H9 (cell line): ENCODE measurements at regions not wholly inside any gene's neighbourhood (a gene's known extent, or its start where the extent isn't known, plus 50 kb on each side); places are given as distances from the start of the nearest gene placed in this dataset.

Experiments used
- DNase-seq: peaks from one replicate; pipeline ENCODE4 v3.0.0-alpha.2; 2017
- H2AFZ ChIP-seq: one replicate; pipeline ENCODE4 v1.6.1; 2013; ENCODE audit warnings: mild to moderate bottlenecking, low read length, control low read depth, moderate library complexity
- H2AK5ac ChIP-seq: 2 replicates; pipeline ENCODE4 v1.6.1; 2013; ENCODE audit warnings: low read length, control low read depth, mixed read lengths; ENCODE audit not compliant: insufficient read length
- H2BK120ac ChIP-seq: one replicate; pipeline ENCODE4 v1.6.1; 2013; ENCODE audit warnings: low read depth, mild to moderate bottlenecking, low read length, control low read depth, inconsistent platforms; ENCODE audit not compliant: poor library complexity, severe bottlenecking
- H2BK12ac ChIP-seq: 2 replicates; pipeline ENCODE4 v1.6.1; 2013; ENCODE audit warnings: low read length, control low read depth, mixed read lengths, low read depth; ENCODE audit not compliant: insufficient read length
- H2BK15ac ChIP-seq: 2 replicates; pipeline ENCODE4 v1.6.1; 2013; ENCODE audit warnings: low read depth, low read length, control low read depth
- H2BK20ac ChIP-seq: one replicate; pipeline ENCODE4 v1.6.1; 2013; ENCODE audit warnings: low read depth, mild to moderate bottlenecking, low read length, control low read depth, inconsistent platforms; ENCODE audit not compliant: poor library complexity, severe bottlenecking
- H2BK5ac ChIP-seq: 2 replicates; pipeline ENCODE4 v1.6.1; 2013; ENCODE audit warnings: low read length, control low read depth, mixed read lengths; ENCODE audit not compliant: insufficient read length
- H3K14ac ChIP-seq: 2 replicates; pipeline ENCODE4 v1.6.1; 2013; ENCODE audit warnings: low read length, control low read depth; ENCODE audit not compliant: insufficient read depth
- H3K18ac ChIP-seq: 2 replicates; pipeline ENCODE4 v1.6.1; 2013; ENCODE audit warnings: low read depth, mild to moderate bottlenecking, mixed read lengths, low read length, control low read depth; ENCODE audit not compliant: insufficient read length
- H3K23ac ChIP-seq: 2 replicates; pipeline ENCODE4 v1.6.1; 2013; ENCODE audit warnings: low read length, control low read depth, mixed read lengths, low read depth; ENCODE audit not compliant: insufficient read length
- H3K23me2 ChIP-seq: 2 replicates; pipeline ENCODE4 v1.6.1; 2013; ENCODE audit warnings: low read depth, mild to moderate bottlenecking, mixed read lengths, low read length, control low read depth; ENCODE audit not compliant: insufficient read length, poor library complexity, severe bottlenecking
- H3K27ac ChIP-seq: 2 replicates; pipeline ENCODE4 v1.5.1; 2013; ENCODE audit warnings: low read length, control low read depth, mixed read lengths, low read depth; ENCODE audit not compliant: insufficient read length
- H3K27me3 ChIP-seq: 2 replicates; pipeline ENCODE4 v1.6.1; 2013; ENCODE audit warnings: low read length, control low read depth, inconsistent platforms; ENCODE audit not compliant: insufficient read depth
- H3K4ac ChIP-seq: 2 replicates; pipeline ENCODE4 v1.6.1; 2013; ENCODE audit warnings: low read depth, mild to moderate bottlenecking, control low read depth, inconsistent platforms, low read length, moderate library complexity
- H3K4me1 ChIP-seq: 2 replicates; pipeline ENCODE4 v1.6.1; 2013; ENCODE audit warnings: low read length, control low read depth, inconsistent platforms; ENCODE audit not compliant: insufficient read depth
- H3K4me2 ChIP-seq: 2 replicates; pipeline ENCODE4 v1.6.1; 2013; ENCODE audit warnings: low read length, control low read depth, mixed read lengths; ENCODE audit not compliant: insufficient read length, insufficient read depth
- H3K56ac ChIP-seq: 2 replicates; pipeline ENCODE4 v1.6.1; 2013; ENCODE audit warnings: low read depth, mild to moderate bottlenecking, mixed read lengths, low read length, control low read depth; ENCODE audit not compliant: insufficient read length
- H3K79me1 ChIP-seq: 2 replicates; pipeline ENCODE4 v1.6.1; 2013; ENCODE audit warnings: low read depth, mild to moderate bottlenecking, moderate library complexity, low read length, control low read depth, inconsistent platforms; ENCODE audit not compliant: insufficient read depth, poor library complexity, severe bottlenecking
- H3K79me2 ChIP-seq: 2 replicates; pipeline ENCODE4 v1.6.1; 2013; ENCODE audit warnings: low read length, control low read depth, inconsistent platforms; ENCODE audit not compliant: insufficient read depth
- H3K9ac ChIP-seq: 2 replicates; pipeline ENCODE4 v1.6.1; 2013; ENCODE audit warnings: low read length, control low read depth, mixed read lengths; ENCODE audit not compliant: insufficient read length; ENCODE audit errors: extremely low read depth
- H3K9me3 ChIP-seq: one replicate; pipeline ENCODE4 v1.6.1; 2013; ENCODE audit warnings: low read depth, low read length, inconsistent platforms; ENCODE audit not compliant: control insufficient read depth
- H3T11ph ChIP-seq: one replicate; pipeline ENCODE4 v1.6.1; 2013; ENCODE audit warnings: mild to moderate bottlenecking, low read length, control low read depth, inconsistent platforms
- H4K20me1 ChIP-seq: one replicate; pipeline ENCODE4 v1.6.1; 2013; ENCODE audit not compliant: control insufficient read depth, insufficient read length, insufficient read depth
- H4K5ac ChIP-seq: 2 replicates; pipeline ENCODE4 v1.6.1; 2013; ENCODE audit warnings: low read depth, mild to moderate bottlenecking, mixed read lengths, low read length, control low read depth; ENCODE audit not compliant: insufficient read length
- H4K8ac ChIP-seq: replicated peaks from 2 replicates; pipeline ENCODE4 v1.6.1; 2013; ENCODE audit warnings: low read length, control low read depth, mixed read lengths, low read depth; ENCODE audit not compliant: insufficient read length
- H4K91ac ChIP-seq: 2 replicates; pipeline ENCODE4 v1.6.1; 2013; ENCODE audit warnings: low read depth, mild to moderate bottlenecking, moderate library complexity, mixed read lengths, low read length, control low read depth; ENCODE audit not compliant: insufficient read length
- H3K27ac Mint-ChIP-seq, 3 experiments: 2 replicates in 2 of 3; 3 replicates in 1 of 3; pipeline ENCODE4 v1.8.0; 2020 to 2021; ENCODE audit warnings: mixed read lengths in 3 of 3, mild to moderate bottlenecking in 1 of 3, moderate library complexity in 1 of 3
- H3K27me3 Mint-ChIP-seq: 2 replicates; pipeline ENCODE4 v1.8.0; 2021; ENCODE audit warnings: low read depth, mild to moderate bottlenecking, moderate library complexity, mixed read lengths
- H3K36me3 Mint-ChIP-seq, 3 experiments: 2 replicates in 2 of 3; 3 replicates in 1 of 3; pipeline ENCODE4 v1.8.0; 2020 to 2021; ENCODE audit warnings: low read depth in 3 of 3, mixed read lengths in 3 of 3; ENCODE audit not compliant: insufficient read depth in 1 of 3
- H3K4me1 Mint-ChIP-seq, 2 experiments: 2 replicates each; pipeline ENCODE4 v1.8.0; 2020; ENCODE audit warnings: mixed read lengths in 2 of 2
- H3K4me3 Mint-ChIP-seq, 2 experiments: 2 replicates in 1 of 2; 3 replicates in 1 of 2; pipeline ENCODE4 v1.8.0; 2020 to 2021; ENCODE audit warnings: mild to moderate bottlenecking in 2 of 2, mixed read lengths in 2 of 2, moderate library complexity in 1 of 2
- H3K9me3 Mint-ChIP-seq, 2 experiments: 2 replicates in 1 of 2; 3 replicates in 1 of 2; pipeline ENCODE4 v1.8.0; 2020; ENCODE audit warnings: mild to moderate bottlenecking in 2 of 2, mixed read lengths in 2 of 2, moderate library complexity in 1 of 2
- CTCF ChIP-seq: fragments of 200-600 bp; sonication (generic); conservative IDR thresholded peaks from 3 replicates; pipeline ENCODE4 v1.8.0; 2021; ENCODE audit warnings: antibody characterized with exemption, mild to moderate bottlenecking
- WGBS: extraction: QIAGEN DNeasy Blood & Tissue Kit; methylation state at CpG from one replicate; pipeline ENCODE4 v1.1.7; 2013; ENCODE audit warnings: missing lambda C conversion rate, low lambda C conversion rate, mixed read lengths; ENCODE audit not compliant: insufficient read length; ENCODE audit errors: extremely low coverage; 5-methylcytosine and 5-hydroxymethylcytosine counted together

- H2BK15ac ChIP-seq, result no peak overlapping the region
- no peaks in the 10 kb centered on the region for H3K4me1 ChIP-seq
- no peak overlapping the region for H3K56ac ChIP-seq
- no peaks in the 10 kb centered on the region for H3K27me3 ChIP-seq
- no peak overlapping the region for H4K8ac ChIP-seq
- no peak overlapping the region for H4K5ac ChIP-seq
- H3K4me2 ChIP-seq, result no peak overlapping the region
- peaks cover 9% of the 10 kb centered on the region for H3K27me3 Mint-ChIP-seq
- H3K27ac ChIP-seq, result no peak overlapping the region
- H2BK5ac ChIP-seq, result no peak overlapping the region
- no peak overlapping the region for H3K27ac Mint-ChIP-seq
- no peak overlapping the region for H3K14ac ChIP-seq
- no peaks in the 10 kb centered on the region for H4K20me1 ChIP-seq
- no peak overlapping the region for H3K18ac ChIP-seq
- no peak overlapping the region for H3T11ph ChIP-seq
- no peak for TF ChIP-seq CTCF
- H3K4me3 Mint-ChIP-seq, result no peak overlapping the region
- no peak overlapping the region for H3K4ac ChIP-seq
- no peaks in the 10 kb centered on the region for H3K9me3 ChIP-seq
- H3K23ac ChIP-seq, result no peak overlapping the region
- no peak overlapping the region for H2BK12ac ChIP-seq
- WGBS, result no CpG with 5 or more reads among the region's 8 CpGs
- H2AK5ac ChIP-seq, result no peak overlapping the region
- no peaks in the 10 kb centered on the region for H3K36me3 Mint-ChIP-seq
- no peaks in the 10 kb centered on the region for H3K79me2 ChIP-seq
- H3K79me1 ChIP-seq, result no peaks in the 10 kb centered on the region
- H2AFZ ChIP-seq, result no peak overlapping the region
- peaks cover 0 to 4% of the 10 kb centered on the region in 2 experiments; a peak in 2 of 4 replicates for H3K4me1 Mint-ChIP-seq
- H3K9ac ChIP-seq, result no peak overlapping the region
- no peaks in the 10 kb centered on the region for H3K23me2 ChIP-seq
- no peak overlapping the region for H4K91ac ChIP-seq
- H2BK120ac ChIP-seq, result no peak overlapping the region
- DNase-seq, result no peak
- H3K9me3 Mint-ChIP-seq, result no peaks in the 10 kb centered on the region; a peak in 1 of 5 replicates
- H2BK20ac ChIP-seq, result no peak overlapping the region
Observed at GRCh38 chr3:43185983-43186314, 80.1 kb upstream of the POMGNT2 start.
